Activated T-cell treated with anti-CD3 and anti-CD28 coated beads for 24 hours (primary cell): ENCODE measurements at regions not wholly inside any gene's neighbourhood (a gene's known extent, or its start where the extent isn't known, plus 50 kb on each side); places are given as distances from the start of the nearest gene placed in this dataset.
"Not testable (repeated sequence)": the region's sequence is repeated elsewhere in the genome, so short reads cannot be mapped to it uniquely, and the experiment has no call there.

ENCODE experiments used
- DNase-seq: peaks from one replicate; pipeline ENCODE4 v3.0.0-alpha.2; 2020; ENCODE audit warnings: low read depth

DNA sequence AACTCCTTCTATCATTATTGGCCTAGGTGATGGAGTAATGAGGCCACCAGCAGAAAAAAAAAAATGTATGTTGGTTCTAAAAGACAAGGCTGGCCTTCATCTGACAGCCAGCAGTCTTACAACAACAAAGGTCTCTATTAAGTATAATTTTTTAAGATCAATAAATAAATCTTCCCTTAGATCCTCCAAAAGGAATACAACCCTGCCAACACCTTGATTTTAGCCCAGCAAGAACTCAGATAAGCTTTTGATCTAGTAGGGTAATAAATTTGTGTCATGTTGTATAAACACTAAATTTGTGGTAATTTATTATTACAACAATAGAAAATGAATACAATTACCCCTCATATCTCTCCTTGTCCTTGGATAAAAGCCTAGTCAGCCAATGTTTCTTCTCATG lies 633.2 kb upstream of the FAM174A start:
- no peak for DNase-seq

DNA sequence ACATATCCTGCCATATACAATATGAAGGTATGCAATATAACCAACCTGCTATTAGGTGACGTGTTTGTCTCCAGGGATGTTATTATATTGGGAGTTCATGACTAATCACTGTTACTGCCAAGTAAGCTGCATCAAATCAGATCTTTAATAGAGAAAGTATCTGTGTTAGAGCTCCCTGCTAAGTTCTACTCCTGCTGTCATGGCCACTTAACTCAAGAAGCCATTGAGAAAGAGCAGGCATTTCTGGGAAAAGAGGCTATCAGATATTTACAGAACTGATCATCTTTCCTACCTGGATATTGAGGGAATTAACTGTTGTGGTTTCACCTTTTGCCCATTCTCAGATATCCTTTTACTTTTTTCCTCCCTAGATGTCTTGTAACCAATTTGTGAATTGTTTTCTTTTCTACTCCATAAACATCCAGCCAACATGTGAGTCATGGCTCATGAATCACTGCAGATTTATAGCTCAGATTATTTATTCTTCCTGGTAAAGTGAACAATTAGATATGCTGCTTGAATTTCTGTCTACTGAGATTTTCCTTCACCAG lies 634.8 kb upstream of the FAM174A start:
- no peak for DNase-seq

DNA sequence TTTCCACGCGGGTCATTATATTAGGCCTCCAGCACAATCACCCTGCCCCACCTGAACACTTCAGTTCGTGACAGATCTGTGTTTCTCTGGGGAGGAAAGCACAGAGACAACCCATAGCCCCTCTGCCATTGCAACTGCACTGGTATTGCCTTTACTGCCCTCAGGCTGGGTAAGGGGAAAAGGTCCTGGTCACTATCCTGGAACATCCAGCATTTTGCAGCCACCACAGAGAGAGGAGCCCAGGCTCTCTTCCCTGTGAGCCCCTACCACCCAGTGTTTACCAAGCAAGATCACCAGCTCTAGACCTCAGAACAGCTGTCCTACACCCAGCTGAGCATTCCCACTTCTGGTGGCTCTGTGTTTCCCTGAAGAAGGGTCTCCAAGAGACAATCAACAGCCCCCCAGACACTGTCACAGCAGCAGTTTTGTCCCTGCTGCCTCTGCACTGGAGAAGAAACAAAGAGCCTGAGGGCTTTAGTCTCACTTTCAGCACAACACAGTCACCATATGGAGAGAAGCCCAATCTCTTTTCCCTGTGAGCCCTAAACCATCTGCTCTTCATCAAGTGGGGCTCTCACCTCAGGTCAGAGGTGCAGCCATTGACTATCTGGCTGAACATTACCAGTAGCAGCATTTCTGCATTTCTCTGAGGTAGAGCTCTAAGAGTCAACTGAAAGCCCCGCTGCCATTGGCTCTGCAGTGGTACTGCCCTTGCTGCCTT lies 655.2 kb upstream of the FAM174A start:
- no peak for DNase-seq

DNA sequence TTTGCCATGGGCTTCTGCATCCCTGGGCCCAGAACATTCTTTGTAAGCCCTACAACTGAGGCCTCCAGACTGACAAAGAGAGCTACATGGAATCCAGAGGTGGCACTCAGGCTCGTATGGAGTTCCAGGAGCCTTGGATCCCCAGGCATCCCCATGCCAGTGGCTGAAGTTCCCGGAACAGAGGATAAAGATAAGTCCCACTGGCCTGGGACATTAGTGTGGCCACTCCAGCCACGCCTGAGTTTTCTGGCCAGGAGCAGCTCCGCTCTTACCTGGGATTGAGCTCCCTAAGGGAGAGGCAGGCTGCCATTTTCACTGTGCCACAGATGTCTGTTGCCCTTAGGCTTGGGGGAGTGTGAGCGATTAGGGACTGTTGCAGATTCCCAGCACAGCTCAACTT lies 656.3 kb upstream of the FAM174A start:
- DNase-seq, result no peak

DNA sequence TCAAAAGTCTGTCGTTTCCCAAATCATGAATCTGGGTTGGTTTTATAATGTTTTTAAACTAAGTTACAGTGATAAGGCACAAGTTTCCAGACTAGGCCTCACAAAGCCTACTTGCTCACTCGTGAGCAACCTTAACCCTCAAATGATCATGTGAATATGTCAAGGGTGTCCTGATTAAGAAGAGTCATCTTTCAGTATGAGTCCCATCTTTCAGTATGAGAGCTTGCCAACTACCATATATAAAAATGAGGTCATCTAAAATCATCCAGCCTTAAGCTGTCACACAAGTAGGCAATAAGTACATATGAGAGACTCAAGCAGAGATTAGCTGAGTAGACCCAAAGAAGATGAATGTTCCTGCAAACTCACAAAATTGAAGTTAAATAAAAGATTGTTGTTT lies 668.4 kb upstream of the FAM174A start:
- DNase-seq, result no peak

DNA sequence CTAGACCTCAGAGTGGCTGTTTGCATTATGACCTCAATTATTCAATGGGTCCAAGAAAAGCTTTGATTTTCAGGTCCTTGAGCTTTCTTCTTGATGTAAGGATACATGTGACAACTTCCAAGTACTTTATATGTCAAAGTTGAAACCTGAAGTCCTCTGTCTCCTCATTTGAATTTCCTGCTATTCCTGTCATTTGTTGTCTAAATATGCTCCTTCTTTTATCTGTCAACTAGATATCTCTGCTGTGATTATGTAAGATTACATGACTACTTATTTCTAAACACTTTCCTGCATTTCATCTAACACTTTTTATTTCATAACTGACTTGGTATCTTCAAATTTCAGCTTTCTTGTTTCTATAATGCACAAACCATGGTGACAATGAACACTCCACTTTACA lies 670.0 kb upstream of the FAM174A start:
- no peak for DNase-seq

DNA sequence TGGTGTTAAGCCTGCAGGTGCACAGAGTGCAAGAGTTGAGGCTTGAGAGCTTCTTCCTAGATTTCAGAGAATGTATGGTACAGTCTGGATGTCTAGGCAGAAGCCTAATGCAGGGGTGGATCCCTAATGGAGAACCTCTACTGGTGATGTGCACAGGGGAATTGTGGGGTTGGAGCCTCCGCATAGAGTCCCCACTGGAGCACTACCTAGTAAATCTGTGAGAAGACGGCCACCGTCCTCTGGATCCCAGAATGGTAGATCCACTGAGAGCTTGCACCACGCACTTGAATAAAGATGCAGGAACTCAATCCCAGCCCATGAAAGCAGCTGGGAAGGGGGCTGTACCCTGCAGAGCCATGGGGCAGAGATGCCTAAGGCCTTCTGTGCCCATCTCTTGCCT lies 699.4 kb upstream of the FAM174A start:
- DNase-seq, result no peak

DNA sequence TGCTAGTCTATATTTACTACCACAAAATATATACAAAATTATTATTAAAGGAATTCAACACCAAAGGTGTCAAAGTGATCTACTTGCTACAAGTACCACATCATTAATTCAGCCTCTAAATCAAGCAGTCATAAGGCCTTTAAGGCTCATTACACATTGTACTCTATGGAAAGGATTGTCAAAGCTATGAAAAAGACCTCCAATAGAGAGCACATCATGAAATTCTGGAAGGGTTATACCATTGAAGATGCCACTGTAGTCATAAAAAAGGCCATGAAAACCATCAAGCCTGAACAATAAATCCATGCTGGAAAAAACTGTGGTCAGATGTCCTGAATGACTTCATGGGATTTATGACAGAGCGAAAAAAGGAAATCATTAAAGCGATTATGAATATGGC lies 708.0 kb upstream of the FAM174A start:
- no peak for DNase-seq

DNA sequence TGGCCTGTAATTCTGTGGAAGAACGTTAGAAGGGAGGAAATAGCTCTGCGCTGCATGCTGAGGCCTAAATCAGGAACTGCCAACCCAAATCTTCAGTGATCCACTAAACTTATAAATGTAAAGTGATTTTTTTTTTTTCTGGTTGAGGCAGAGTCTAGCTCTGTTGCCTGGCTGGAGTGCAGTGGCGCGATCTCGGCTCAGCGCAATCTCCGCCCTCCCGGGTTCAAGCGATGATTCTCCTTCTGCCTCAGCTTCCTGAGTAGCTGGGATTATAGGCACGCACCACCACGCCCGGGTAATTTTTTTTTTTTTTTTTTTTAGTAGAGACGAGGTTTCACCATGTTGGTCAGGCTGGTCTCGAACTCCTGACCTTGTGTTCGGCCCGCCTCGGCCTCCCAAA lies 717.4 kb upstream of the FAM174A start:
- DNase-seq, result no peak

DNA sequence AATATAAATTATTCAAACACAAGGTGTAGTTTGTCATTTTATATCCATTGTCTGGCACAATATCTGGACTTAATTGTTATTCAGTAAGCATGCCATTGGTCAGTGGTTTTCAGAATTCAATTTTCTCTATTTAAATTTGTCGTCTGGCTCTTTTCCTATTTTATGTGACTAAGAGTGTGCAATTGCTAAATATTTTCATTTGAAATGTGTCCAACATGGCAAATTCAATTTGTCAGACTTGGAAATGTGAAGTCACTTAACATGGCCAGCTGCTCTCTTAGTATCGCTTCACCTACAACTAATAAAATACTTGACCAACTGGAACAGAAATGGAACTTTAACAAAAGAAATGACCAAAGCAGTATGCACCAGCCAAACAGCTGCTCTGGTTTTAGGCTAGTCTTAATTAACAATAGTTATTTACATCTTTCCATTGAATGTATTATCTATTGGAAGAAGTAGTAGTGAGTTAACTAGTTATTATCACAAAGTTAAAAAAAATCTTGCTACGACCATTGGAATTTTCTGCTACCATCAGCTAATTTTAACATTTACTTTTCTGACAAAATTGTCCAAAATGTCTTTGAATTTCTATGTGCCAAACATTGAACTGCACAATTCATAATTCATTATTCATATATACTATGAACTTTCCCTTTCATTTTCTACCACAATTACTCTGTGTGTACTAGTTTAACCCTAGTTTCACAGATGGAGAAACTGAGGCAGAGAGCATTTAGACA lies 720.7 kb upstream of the FAM174A start:
- no peak for DNase-seq

DNA sequence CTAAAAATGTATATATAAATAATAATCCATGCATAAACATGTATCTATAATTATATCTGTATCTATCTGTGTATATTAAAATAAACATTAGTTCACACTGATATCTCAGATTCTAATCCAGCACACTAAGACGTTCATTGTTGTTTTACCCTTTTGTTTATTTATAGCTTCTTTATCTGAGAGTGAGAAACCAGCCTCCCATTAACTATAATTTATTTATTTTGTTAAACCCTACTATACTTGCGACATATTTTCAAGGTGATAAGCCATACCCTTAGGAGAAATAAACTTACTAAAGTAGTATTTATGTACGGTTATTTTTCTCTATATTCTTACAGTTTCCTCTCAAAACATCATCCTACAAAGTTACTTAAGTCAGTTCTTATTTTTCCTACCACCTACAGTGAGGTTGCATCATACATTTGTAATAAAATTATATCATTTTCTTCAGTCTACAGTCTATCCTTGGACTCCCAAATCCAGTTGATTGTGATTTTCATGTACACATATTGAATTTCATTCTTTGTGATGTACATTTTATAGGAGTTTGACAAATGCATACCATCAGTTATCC lies 726.4 kb upstream of the FAM174A start:
- DNase-seq, result no peak

DNA sequence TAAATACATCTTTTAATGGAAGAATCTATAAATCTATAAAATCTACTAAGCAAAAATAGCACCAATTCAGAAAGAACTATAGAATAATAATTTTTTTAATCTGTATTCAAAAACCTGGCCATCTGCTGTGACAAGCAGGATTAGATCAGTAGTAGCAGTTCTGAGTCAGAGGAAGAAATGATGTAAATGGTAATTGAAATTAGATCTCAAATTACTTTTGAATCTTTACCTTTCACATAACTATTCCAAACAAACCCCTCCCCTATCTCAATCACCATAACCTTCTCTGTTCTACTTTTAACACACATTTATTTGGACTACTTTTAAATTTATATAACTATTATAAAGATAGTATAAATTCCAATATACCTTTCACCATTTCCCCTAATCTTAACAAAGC lies 727.8 kb upstream of the FAM174A start:
- no peak for DNase-seq

DNA sequence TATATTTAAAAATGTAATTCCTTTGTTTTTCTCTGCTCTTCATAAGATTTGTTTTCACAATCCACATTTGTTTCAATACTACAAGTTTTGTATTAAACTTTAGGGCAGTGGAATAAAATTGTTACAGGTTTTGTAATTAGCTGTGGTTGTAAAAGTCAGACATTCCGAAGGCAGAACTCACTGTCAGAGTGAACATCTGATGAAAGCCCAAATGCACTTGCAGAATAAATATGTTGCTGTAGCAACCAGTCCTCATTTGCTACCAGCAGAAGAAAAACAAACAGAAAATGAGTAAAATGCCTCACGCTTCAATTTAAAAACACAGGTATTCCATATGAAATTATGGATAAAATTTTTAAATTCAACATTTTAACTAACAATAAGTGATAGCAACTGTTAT lies 740.1 kb upstream of the FAM174A start:
- DNase-seq, result no peak

DNA sequence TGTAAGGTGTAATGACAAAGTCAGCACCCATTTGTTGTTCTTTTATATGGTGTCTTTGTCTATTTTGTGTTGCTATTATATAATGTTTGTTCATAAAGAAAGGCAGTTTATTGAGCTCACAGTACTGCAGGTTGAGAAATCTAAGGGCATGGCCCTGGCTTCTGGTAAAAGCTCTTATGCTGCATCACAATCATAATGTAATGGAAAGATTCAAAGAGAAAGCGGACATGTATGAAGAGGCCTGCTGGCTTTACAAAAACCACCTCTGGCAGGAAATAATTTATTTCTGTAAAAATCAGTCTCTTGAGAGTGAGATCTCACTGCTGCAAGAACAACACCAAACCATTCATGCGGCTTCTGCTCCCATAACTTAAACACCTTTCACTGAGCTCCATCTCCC lies 746.7 kb upstream of the FAM174A start:
- DNase-seq, result no peak

DNA sequence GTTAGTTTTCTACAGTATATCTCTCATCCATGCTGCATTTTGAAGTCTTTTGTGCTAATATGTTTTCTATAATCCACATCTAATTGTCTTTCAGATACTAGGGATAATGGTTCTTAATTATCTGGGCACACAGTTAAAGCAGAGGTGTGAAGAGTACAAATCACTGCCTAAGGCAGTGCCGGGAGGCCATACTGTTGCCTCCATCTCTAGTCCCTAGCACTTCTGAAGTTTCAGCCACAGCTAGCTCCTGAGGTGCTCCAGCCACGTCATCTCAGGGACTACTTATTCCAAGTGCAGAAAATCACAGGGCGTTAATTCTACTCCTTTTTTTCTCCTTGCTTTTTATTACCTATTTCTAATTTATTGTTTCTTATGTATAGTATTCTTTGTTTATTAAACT lies 760.0 kb upstream of the FAM174A start:
- no peak for DNase-seq

DNA sequence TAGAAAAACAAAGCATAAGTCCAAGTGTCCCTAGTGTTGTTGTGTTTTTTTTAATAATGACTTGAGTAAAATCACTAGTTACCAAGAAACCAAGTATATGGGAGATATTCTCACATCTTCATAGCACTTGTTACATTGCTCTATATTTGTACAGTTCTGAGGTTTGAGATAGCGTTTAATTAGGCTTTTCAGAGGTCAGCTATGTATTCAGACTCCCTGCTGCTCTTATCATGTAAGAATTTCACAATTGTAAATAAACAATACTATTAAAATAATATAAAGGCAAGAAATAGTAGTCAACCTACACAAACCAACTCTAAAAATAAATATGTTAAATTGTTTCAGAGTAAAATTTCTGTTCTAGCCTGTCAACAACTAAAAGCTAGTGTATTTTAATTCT lies 761.9 kb upstream of the FAM174A start:
- no peak for DNase-seq

DNA sequence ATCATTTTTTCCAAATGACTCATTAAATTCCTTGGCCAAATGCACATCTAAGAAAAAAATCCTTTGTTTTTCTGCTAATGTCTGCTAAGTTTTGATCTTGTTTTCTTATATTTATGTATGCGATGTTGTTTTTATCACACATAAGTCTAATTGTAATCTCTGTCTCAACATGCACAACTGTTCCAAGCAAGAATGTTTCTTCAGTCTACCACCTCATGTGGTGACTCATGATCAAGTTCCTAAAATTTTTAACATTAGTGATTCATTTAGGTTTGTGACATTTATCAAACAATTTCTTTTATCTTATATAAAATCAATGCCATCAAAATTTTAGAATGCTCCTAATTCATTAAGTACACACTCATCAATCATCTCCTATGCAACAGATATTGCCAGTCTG lies 763.9 kb upstream of the FAM174A start:
- DNase-seq, result no peak

DNA sequence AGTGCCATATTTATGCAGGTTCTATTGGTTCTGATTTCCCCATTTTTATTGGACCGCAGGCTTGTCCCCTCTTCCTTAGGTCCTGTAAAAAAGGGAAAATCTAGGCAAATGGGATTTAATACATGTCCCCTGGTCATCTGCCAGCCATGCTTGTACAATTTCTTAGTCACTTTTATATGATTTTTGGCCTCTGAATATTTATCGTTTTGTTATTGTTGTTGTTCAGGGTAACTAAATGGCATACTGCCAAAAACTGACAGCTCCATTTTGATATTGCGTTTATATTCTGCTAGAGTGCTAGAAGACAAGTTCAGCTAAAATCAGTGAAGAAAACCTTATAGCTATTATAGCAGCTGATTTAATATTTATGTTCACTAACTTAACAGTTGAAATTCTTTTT lies 770.2 kb upstream of the FAM174A start:
- no peak for DNase-seq

DNA sequence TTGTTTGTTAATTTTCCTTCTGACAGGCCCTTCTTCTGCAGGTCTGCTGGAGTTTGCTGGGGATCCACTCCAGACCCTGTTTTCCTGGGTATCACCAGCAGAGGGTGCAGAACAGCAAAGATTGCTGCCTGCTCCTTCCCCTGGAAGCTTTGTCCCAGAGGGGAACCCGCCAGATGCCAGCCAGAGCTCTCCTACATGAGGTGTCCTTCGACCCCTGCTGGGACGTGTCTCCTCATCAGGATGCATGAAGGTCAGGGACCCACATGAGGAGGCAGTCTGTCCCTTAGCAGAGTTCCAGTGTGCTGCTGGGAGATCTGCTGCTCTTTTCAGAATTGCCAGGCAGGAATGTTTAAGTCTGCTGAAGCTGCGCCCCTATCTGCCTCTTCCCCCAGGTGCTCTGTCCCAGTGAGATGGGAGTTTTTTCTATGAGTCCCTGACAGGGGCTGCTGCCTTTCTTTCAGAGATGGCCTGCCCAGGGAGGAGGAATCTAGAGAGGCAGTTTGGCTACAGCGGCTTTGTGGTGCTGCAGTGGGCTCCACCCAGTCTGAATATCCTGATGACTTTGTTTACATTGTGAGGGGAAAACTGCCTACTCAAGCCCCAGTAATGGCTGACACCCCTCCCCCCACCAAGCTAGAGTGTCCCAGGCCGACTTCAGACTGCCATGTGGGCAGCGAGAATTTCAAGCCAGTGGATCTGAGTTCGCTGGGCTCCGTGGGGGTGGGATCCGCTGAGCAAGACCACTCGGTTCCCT lies 772.0 kb upstream of the FAM174A start:
- no peak for DNase-seq

DNA sequence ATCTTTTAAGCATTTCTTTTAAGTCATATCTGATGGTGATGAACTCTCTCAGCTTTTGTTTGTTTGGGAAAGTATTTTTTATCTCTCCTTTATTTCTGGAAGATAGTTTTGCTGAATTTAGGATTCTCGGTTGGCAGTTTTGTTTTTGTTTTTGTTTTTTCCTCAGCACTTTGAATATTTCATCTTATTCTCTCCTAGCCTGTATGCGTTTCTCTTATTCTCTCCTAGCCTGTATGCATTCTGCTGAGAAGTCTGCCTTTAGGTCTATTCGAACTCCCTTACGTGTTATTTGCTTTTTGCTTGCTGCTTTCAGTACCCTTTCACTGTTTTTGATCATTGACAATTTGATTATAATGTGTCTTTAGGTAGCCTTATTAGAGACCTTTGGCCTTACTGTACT lies 787.8 kb upstream of the FAM174A start:
- DNase-seq, result no peak

DNA sequence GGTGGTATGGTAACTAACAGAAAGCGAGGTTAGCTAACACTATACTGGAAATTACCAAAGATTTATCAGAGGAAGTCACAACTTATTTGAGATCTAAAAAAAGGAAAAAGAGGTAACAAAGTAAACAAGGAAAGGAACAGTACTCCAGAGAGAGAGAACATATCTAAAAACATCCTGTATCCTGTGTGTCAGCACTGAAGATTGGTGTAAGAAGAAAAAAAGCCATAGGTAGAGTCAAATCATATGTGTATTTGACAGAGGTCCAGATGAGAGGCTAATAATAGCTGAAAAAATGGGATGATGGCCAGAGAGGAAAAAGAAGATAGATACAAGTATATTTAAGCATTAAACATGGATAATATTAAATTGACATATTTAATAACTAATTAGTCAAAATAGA lies 802.0 kb upstream of the FAM174A start:
- DNase-seq, result not testable (repeated sequence)

DNA sequence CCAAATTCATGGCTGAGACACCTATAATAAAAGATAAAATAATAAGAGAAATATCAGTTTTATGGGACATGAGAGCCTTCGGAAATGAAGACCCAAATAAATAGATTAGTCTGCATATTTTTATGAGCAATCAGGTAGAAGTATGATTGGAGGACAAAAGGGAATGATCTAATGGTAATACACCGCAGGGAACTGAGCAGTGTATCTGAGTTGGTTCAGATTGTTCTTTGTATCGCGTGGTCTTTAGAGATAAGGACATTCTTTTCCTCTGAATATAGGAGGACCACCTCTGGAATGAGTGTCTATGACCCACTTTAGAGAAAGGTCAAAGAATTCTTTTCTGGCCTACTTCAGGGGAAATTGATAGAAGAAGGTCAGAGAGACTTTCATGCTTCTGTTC lies 801.8 kb upstream of the CHD1 start:
- not testable (repeated sequence) for DNase-seq
